IPS-18a (cell line): ENCODE measurements at regions not wholly inside any gene's neighbourhood (a gene's known extent, or its start where the extent isn't known, plus 50 kb on each side); places are given as distances from the start of the nearest gene placed in this dataset.
"Not testable (repeated sequence)": the region's sequence is repeated elsewhere in the genome, so short reads cannot be mapped to it uniquely, and the experiment has no call there.

Source experiments
- H3K27ac ChIP-seq: one replicate; pipeline ENCODE4 v1.5.1; 2013; ENCODE audit warnings: low read length
- H3K27me3 ChIP-seq: one replicate; pipeline ENCODE4 v1.6.1; 2013; ENCODE audit warnings: mild to moderate bottlenecking, low read length; ENCODE audit not compliant: control insufficient read depth, insufficient read depth
- H3K36me3 ChIP-seq: one replicate; pipeline ENCODE4 v1.6.1; 2013; ENCODE audit warnings: low read depth, low read length; ENCODE audit not compliant: control insufficient read depth
- H3K4me1 ChIP-seq: one replicate; pipeline ENCODE4 v1.6.1; 2013; ENCODE audit warnings: low read depth, low read length; ENCODE audit not compliant: control insufficient read depth
- H3K4me3 ChIP-seq: one replicate; pipeline ENCODE4 v1.5.1; 2013; ENCODE audit warnings: low read length
- H3K9ac ChIP-seq: one replicate; pipeline ENCODE4 v1.6.1; 2013; ENCODE audit warnings: mild to moderate bottlenecking, low read length, moderate library complexity
- H3K9me3 ChIP-seq: one replicate; pipeline ENCODE4 v1.6.1; 2013; ENCODE audit warnings: low read depth, low read length; ENCODE audit not compliant: control insufficient read depth

GRCh38 chr2:145546091-145546490 lies 1026.2 kb upstream of the ZEB2 start:
- Histone ChIP-seq H3K36me3 (no peaks in the 10 kb centered on the region), H3K4me3 (no peak overlapping the region), H3K27me3 (no peaks in the 10 kb centered on the region), H3K9ac (no peak overlapping the region), H3K27ac (no peak overlapping the region), H3K9me3 (no peaks in the 10 kb centered on the region), H3K4me1 (no peaks in the 10 kb centered on the region)

- Histone ChIP-seq H3K27ac (no peak overlapping the region), H3K36me3 (no peaks in the 10 kb centered on the region), H3K9ac (no peak overlapping the region), H3K4me1 (peaks cover 2% of the 10 kb centered on the region), H3K27me3 (no peaks in the 10 kb centered on the region), H3K9me3 (no peaks in the 10 kb centered on the region), H3K4me3 (no peak overlapping the region)
Observed at GRCh38 chr2:145543856-145544255, 1023.9 kb upstream of the ZEB2 start.

- Histone ChIP-seq H3K4me3 (no peak overlapping the region), H3K27ac (no peak overlapping the region), H3K9ac (no peak overlapping the region), H3K9me3 (no peaks in the 10 kb centered on the region), H3K4me1 (peaks cover 5% of the 10 kb centered on the region), H3K27me3 (no peaks in the 10 kb centered on the region), H3K36me3 (no peaks in the 10 kb centered on the region)
Observed at GRCh38 chr2:145543155-145543554, 1023.2 kb upstream of the ZEB2 start.

DNA sequence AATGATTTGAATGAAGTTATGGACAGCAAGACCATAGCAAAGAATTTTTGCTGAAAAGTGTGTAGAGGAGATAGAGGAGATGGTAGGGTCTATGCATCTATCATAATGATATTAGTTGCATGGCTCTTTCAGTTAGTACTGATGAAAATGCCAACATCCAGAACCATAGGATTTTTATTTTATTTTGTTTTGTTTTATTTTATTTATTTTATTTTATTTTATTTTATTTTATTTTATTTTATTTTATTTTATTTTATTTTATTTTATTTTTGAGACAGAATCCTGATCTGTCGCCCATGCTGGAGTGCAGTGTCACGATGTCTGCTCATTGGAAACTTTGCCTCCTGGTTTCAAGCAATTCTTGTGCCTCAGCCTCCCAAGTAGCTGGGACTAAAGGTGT lies 1021.1 kb upstream of the ZEB2 start:
- Histone ChIP-seq H3K4me1 (peaks cover 5% of the 10 kb centered on the region), H3K27me3 (no peaks in the 10 kb centered on the region), H3K9ac (no peak overlapping the region), H3K27ac (no peak overlapping the region), H3K36me3 (no peaks in the 10 kb centered on the region), H3K9me3 (no peaks in the 10 kb centered on the region), H3K4me3 (no peak overlapping the region)

DNA sequence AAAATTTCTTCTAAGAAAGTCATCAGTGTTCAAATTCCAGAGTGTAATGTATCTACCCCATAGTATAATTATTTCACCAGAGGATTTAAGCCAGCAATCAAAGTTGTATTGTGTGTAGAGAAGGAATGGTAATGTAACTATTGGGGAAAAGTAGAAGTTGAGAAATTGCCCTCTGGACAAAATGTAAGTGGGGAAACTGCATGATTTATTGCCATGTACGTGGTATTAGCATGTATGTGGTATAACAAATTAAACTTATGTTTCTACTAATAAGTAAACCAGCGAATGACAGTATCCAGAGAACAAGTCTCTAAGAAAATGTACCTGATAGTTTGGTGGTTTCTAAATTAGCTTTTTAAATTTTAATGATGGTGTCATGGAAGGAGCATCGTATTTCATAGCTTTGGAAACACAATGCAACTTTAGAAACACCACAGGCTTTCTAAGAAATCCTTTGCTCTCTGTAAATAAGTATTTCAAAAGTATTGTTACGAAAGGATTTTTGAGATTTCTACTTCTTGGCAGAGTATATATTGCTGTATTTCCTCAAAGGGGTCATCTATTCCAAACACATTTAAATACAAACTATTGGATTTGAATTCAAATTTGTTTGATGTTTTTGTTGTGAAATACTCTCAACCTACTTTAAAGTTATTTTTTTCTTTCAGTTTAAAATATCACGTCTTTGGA lies 1018.9 kb upstream of the ZEB2 start:
- no peak overlapping the region for H3K9ac ChIP-seq
- H3K36me3 ChIP-seq = no peaks in the 10 kb centered on the region
- no peaks in the 10 kb centered on the region for H3K27me3 ChIP-seq
- peaks cover 5% of the 10 kb centered on the region for H3K4me1 ChIP-seq
- no peaks in the 10 kb centered on the region for H3K9me3 ChIP-seq
- no peak overlapping the region for H3K4me3 ChIP-seq
- no peak overlapping the region for H3K27ac ChIP-seq

- H3K36me3 ChIP-seq = no peaks in the 10 kb centered on the region
- H3K27ac ChIP-seq = no peak overlapping the region
- no peaks in the 10 kb centered on the region for H3K9me3 ChIP-seq
- H3K4me1 ChIP-seq = no peaks in the 10 kb centered on the region
- no peaks in the 10 kb centered on the region for H3K27me3 ChIP-seq
- no peak overlapping the region for H3K4me3 ChIP-seq
- no peak overlapping the region for H3K9ac ChIP-seq
Observed at GRCh38 chr2:145530653-145531052, 1010.7 kb upstream of the ZEB2 start.

- H3K4me1 ChIP-seq = no peaks in the 10 kb centered on the region
- H3K9me3 ChIP-seq = no peaks in the 10 kb centered on the region
- no peak overlapping the region for H3K9ac ChIP-seq
- no peak overlapping the region for H3K27ac ChIP-seq
- no peak overlapping the region for H3K4me3 ChIP-seq
- H3K36me3 ChIP-seq = no peaks in the 10 kb centered on the region
- H3K27me3 ChIP-seq = no peaks in the 10 kb centered on the region
Observed at GRCh38 chr2:145524836-145525235, 1004.9 kb upstream of the ZEB2 start.

DNA sequence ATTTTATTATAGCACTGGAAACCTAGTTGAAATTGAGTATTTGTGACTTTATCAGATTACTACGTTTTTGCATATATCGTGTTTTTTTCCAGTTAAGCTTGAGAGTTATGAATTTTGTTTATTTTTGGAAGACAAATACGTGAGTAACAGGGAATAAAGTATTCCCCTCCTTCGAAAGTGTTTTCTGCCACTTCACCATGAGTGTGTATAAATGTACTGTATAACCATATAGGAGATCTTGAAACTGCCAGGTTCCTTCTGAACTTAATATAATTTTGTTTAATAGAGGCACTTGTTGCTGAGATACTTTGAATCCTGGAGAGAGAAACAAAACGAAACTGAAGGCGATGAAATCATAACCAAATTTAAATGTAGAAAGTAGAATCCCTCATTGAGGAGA lies 1004.4 kb upstream of the ZEB2 start:
- H3K27me3 ChIP-seq = no peaks in the 10 kb centered on the region
- no peak overlapping the region for H3K4me3 ChIP-seq
- H3K36me3 ChIP-seq = no peaks in the 10 kb centered on the region
- no peaks in the 10 kb centered on the region for H3K4me1 ChIP-seq
- H3K27ac ChIP-seq = no peak overlapping the region
- no peaks in the 10 kb centered on the region for H3K9me3 ChIP-seq
- no peak overlapping the region for H3K9ac ChIP-seq

GRCh38 chr2:145519254-145519653 lies 999.3 kb upstream of the ZEB2 start:
- H3K27ac ChIP-seq, H3K9ac ChIP-seq, H3K9me3 ChIP-seq, H3K27me3 ChIP-seq, H3K4me3 ChIP-seq, H3K36me3 ChIP-seq, H3K4me1 ChIP-seq: not testable (repeated sequence)

DNA sequence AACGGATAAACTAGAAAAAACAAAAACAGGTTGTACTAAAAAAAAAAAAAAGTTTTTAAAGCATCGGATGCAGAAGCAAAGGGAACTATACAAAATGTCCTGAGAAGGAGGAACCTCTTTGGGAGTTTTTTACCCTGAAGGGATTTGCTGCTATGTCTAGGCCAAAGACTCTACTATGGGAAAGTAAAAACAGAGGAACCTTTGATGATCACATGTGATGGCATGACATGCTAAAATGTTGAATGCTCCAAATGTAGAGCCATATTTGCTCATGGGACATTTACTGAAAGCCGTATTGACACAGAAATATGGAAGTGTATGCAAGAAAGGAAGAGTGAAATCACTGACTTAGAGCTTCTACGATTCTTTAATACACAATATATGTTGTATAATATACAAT lies 992.0 kb upstream of the ZEB2 start:
- no peak overlapping the region for H3K4me3 ChIP-seq
- H3K36me3 ChIP-seq = no peaks in the 10 kb centered on the region
- H3K27me3 ChIP-seq = no peaks in the 10 kb centered on the region
- no peak overlapping the region for H3K27ac ChIP-seq
- no peaks in the 10 kb centered on the region for H3K9me3 ChIP-seq
- no peak overlapping the region for H3K9ac ChIP-seq
- H3K4me1 ChIP-seq = no peaks in the 10 kb centered on the region

DNA sequence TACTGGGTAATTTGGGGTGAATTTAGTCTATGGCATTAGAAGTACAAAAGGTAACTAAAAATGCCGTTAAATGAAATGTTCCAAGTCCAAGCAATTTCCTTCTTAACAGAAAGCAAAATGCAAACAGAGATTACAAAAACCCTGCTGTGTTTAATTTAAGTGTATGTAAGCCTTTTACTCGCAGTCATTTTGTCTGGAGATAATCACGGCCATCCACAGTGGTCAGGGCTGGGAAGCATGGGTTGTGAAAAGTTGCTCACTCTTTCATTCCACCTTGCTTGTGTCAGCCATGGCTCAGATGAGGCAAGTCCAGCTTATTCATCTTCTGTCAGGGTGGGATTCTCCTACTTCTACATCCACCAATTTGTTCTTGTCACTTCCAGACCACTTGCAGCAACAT lies 983.6 kb upstream of the ZEB2 start:
- Histone ChIP-seq H3K4me3 (no peak overlapping the region), H3K4me1 (no peaks in the 10 kb centered on the region), H3K27ac (no peak overlapping the region), H3K9me3 (no peaks in the 10 kb centered on the region), H3K27me3 (no peaks in the 10 kb centered on the region), H3K9ac (no peak overlapping the region), H3K36me3 (no peaks in the 10 kb centered on the region)

DNA sequence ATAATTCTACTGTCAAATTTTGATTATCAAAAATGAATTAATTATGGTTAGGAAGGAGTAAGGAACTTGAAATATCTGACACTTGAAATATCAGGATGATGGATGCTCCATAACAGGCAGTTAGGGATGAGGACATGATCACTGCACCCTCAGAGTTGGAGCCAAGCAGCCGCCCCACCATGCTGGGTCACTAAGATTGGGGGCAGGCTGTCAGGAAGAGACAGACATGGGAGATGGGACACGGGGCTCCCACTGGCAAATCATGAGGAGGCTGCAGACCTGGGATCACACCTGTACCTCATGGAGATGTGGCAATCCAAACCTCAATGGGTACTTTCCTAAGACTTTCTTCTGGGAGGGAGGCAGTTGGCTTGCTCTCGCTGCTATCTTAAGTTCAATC lies 982.0 kb upstream of the ZEB2 start:
- no peak overlapping the region for H3K4me3 ChIP-seq
- H3K36me3 ChIP-seq = no peaks in the 10 kb centered on the region
- H3K4me1 ChIP-seq = no peaks in the 10 kb centered on the region
- H3K27me3 ChIP-seq = no peaks in the 10 kb centered on the region
- H3K27ac ChIP-seq = no peak overlapping the region
- H3K9ac ChIP-seq = no peak overlapping the region
- H3K9me3 ChIP-seq = no peaks in the 10 kb centered on the region
